ENCODE measurements at regions not wholly inside any gene's neighbourhood (a gene's known extent, or its start where the extent isn't known, plus 50 kb on each side); places are given as distances from the start of the nearest gene placed in this dataset.

- TF ChIP-seq DBP (CRISPR knock-in tag; IDR thresholded peaks at IDR 0.05; ENCODE audit: not compliant biosample characterization): no peak
- TF ChIP-seq RBM39 (IDR thresholded peaks at IDR 0.05; ENCODE audit: low read depth, low read length, poor library complexity, severe bottlenecking): no peak
- TF ChIP-seq ZNF496 (CRISPR knock-in tag; IDR thresholded peaks at IDR 0.05; ENCODE audit: insufficient replicate concordance): no peak
- no peak for TF ChIP-seq SRSF9 (IDR thresholded peaks at IDR 0.05; ENCODE audit: borderline replicate concordance, insufficient read depth, low read depth, low read length, poor library complexity, severe bottlenecking)
- TF ChIP-seq ZNF317 (CRISPR knock-in tag; IDR thresholded peaks at IDR 0.05): 0 out of 2 replicates have a peak, but pooled peaks have one; percentile 59
- TF ChIP-seq ZNF468 (CRISPR knock-in tag; IDR thresholded peaks at IDR 0.05): no peak
- no peak for TF ChIP-seq HMGXB3 (CRISPR knock-in tag; IDR thresholded peaks at IDR 0.05; ENCODE audit: borderline replicate concordance)
- TF ChIP-seq JUNB (CRISPR knock-in tag; IDR thresholded peaks at IDR 0.05; ENCODE audit: borderline replicate concordance): no peak
- TF ChIP-seq MYC (CRISPR knock-in tag; IDR thresholded peaks at IDR 0.05; ENCODE audit: borderline replicate concordance): no peak
- TF ChIP-seq ZNF329 (CRISPR knock-in tag; IDR thresholded peaks at IDR 0.05; ENCODE audit: low read depth): no peak
- TF ChIP-seq ZMAT3 (CRISPR knock-in tag; conservative IDR thresholded peaks at IDR 0.05): 0 out of 2 replicates have a peak, but pooled peaks have one; percentile 27
- no peak for TF ChIP-seq MXD4 (CRISPR knock-in tag; IDR thresholded peaks at IDR 0.05)
- no peak for TF ChIP-seq ZNF362 (CRISPR knock-in tag; IDR thresholded peaks at IDR 0.05; ENCODE audit: borderline replicate concordance)
- TF ChIP-seq ZNF446 (CRISPR knock-in tag; IDR thresholded peaks at IDR 0.05): no peak
- no peak for TF ChIP-seq IRF9 (CRISPR knock-in tag; IDR thresholded peaks at IDR 0.05; ENCODE audit: borderline replicate concordance)
- peak; percentile 81 for TF ChIP-seq PBX2 (CRISPR knock-in tag; IDR thresholded peaks at IDR 0.05)
- no peak for TF ChIP-seq MLXIP (CRISPR knock-in tag; IDR thresholded peaks at IDR 0.05; ENCODE audit: borderline replicate concordance)
Observed at GRCh38 chr6:167499161-167499660, 174.3 kb downstream of the TTLL2 start (continued).
